Tongue (tissue), 1 donor: ENCODE measurements at regions not wholly inside any gene's neighbourhood (a gene's known extent, or its start where the extent isn't known, plus 50 kb on each side); places are given as distances from the start of the nearest gene placed in this dataset.
"Not testable (repeated sequence)": the region's sequence is repeated elsewhere in the genome, so short reads cannot be mapped to it uniquely, and the experiment has no call there.

Experiments
- DNase-seq: peaks from one replicate; pipeline ENCODE4 v3.0.0-alpha.2; 2015

- peak; percentile 6 for DNase-seq
Measured at GRCh38 chr4:87901422-87901992, 68.7 kb downstream of the MEPE start.

GRCh38 chr4:87904639-87905160, 70.8 kb upstream of the SPP1 start:
- DNase-seq: no peak

GRCh38 chr4:87908336-87908735, 67.2 kb upstream of the SPP1 start:
- DNase-seq: no peak

GRCh38 chr4:87910795-87911194, 64.7 kb upstream of the SPP1 start:
- no peak for DNase-seq

GRCh38 chr4:87911252-87911774, 64.2 kb upstream of the SPP1 start:
- no peak for DNase-seq

- DNase-seq: no peak
Measured at GRCh38 chr4:87912164-87913004, 63.1 kb upstream of the SPP1 start.

GRCh38 chr4:87913896-87914295, 61.6 kb upstream of the SPP1 start:
- DNase-seq: no peak

- DNase-seq: no peak
Measured at GRCh38 chr4:87915621-87916020, 59.9 kb upstream of the SPP1 start.

GRCh38 chr4:87916626-87917025, 58.9 kb upstream of the SPP1 start:
- DNase-seq: no peak

GRCh38 chr4:87917911-87918310, 57.6 kb upstream of the SPP1 start:
- DNase-seq: not testable (repeated sequence)

- DNase-seq: no peak
Measured at GRCh38 chr4:87918314-87919058, 57.0 kb upstream of the SPP1 start.

GRCh38 chr4:87919304-87919703, 56.2 kb upstream of the SPP1 start:
- not testable (repeated sequence) for DNase-seq

GRCh38 chr4:87919941-87920340, 55.6 kb upstream of the SPP1 start:
- no peak for DNase-seq

GRCh38 chr4:87920478-87920877, 55.0 kb upstream of the SPP1 start:
- DNase-seq: no peak

- not testable (repeated sequence) for DNase-seq
Measured at GRCh38 chr4:87921626-87922479, 53.7 kb upstream of the SPP1 start.

GRCh38 chr4:87924146-87924545, 51.4 kb upstream of the SPP1 start:
- DNase-seq: not testable (repeated sequence)
